RWPE2 (cell line): ENCODE measurements at regions not wholly inside any gene's neighbourhood (a gene's known extent, or its start where the extent isn't known, plus 50 kb on each side); places are given as distances from the start of the nearest gene placed in this dataset.

ENCODE experiments used
- ATAC-seq: fragments of 200-7000 bp; cut with Tn5 transposase; 3 replicates; pipeline ENCODE4 v1.9.1; 2021; ENCODE audit warnings: low read depth
- DNase-seq: peaks from one replicate; pipeline ENCODE4 v3.0.0-alpha.2; 2020; ENCODE audit warnings: low spot score
- H3K27ac ChIP-seq: fragments of 450-650 bp; 2 replicates; pipeline ENCODE4 v1.5.1; 2017; ENCODE audit warnings: mild to moderate bottlenecking; ENCODE audit not compliant: poor library complexity, severe bottlenecking
- H3K27me3 ChIP-seq: fragments of 250-450 bp; sonication (Bioruptor Pico); 2 replicates; pipeline ENCODE4 v1.5.1; 2021; ENCODE audit warnings: mild to moderate bottlenecking, moderate library complexity; ENCODE audit not compliant: insufficient read depth, poor library complexity, severe bottlenecking
- H3K36me3 ChIP-seq: fragments of 250-450 bp; sonication (Bioruptor Pico); 2 replicates; pipeline ENCODE4 v1.5.1; 2020; ENCODE audit warnings: low read depth, mild to moderate bottlenecking, moderate library complexity
- H3K4me1 ChIP-seq: fragments of 250-450 bp; sonication (Bioruptor Pico); 2 replicates; pipeline ENCODE4 v1.5.1; 2021; ENCODE audit warnings: mild to moderate bottlenecking, moderate library complexity; ENCODE audit not compliant: insufficient read depth, poor library complexity, severe bottlenecking
- H3K4me3 ChIP-seq: fragments of 250-450 bp; sonication (Bioruptor Pico); 2 replicates; pipeline ENCODE4 v1.5.1; 2021; ENCODE audit warnings: mild to moderate bottlenecking, moderate library complexity; ENCODE audit not compliant: severe bottlenecking
- H3K9me3 ChIP-seq: fragments of 250-450 bp; sonication (Bioruptor Pico); 2 replicates; pipeline ENCODE4 v1.5.1; 2021; ENCODE audit warnings: mild to moderate bottlenecking, moderate library complexity; ENCODE audit not compliant: severe bottlenecking
- CTCF ChIP-seq: fragments of 450-650 bp; IDR thresholded peaks from one replicate; pipeline ENCODE4 v1.5.1; 2017; ENCODE audit warnings: mild to moderate bottlenecking, moderate library complexity; ENCODE audit not compliant: poor library complexity, severe bottlenecking

GRCh38 chr1:5436808-5437207 lies 555.4 kb downstream of the NPHP4 start:
- DNase-seq = no peak
- H3K27ac ChIP-seq = no peak overlapping the region
- ATAC-seq = no peak
- no peak overlapping the region for H3K4me3 ChIP-seq
- no peaks in the 10 kb centered on the region for H3K36me3 ChIP-seq
- H3K27me3 ChIP-seq = no peaks in the 10 kb centered on the region
- no peaks in the 10 kb centered on the region for H3K9me3 ChIP-seq
- H3K4me1 ChIP-seq = no peaks in the 10 kb centered on the region
- TF ChIP-seq CTCF = no peak

GRCh38 chr1:5435414-5435813 lies 556.8 kb downstream of the NPHP4 start:
- H3K27me3 ChIP-seq = no peaks in the 10 kb centered on the region
- no peak for ATAC-seq
- no peaks in the 10 kb centered on the region for H3K36me3 ChIP-seq
- H3K9me3 ChIP-seq = no peaks in the 10 kb centered on the region
- H3K27ac ChIP-seq = no peak overlapping the region
- H3K4me3 ChIP-seq = no peak overlapping the region
- H3K4me1 ChIP-seq = no peaks in the 10 kb centered on the region
- no peak for TF ChIP-seq CTCF
- no peak for DNase-seq

GRCh38 chr1:5432436-5432835 lies 559.8 kb downstream of the NPHP4 start:
- TF ChIP-seq CTCF = no peak
- ATAC-seq = no peak
- H3K36me3 ChIP-seq = no peaks in the 10 kb centered on the region
- H3K4me3 ChIP-seq = no peak overlapping the region
- no peak for DNase-seq
- H3K9me3 ChIP-seq = no peaks in the 10 kb centered on the region
- no peaks in the 10 kb centered on the region for H3K4me1 ChIP-seq
- no peaks in the 10 kb centered on the region for H3K27me3 ChIP-seq
- H3K27ac ChIP-seq = no peak overlapping the region

GRCh38 chr1:5430911-5431697 lies 561.1 kb downstream of the NPHP4 start:
- Histone ChIP-seq H3K27me3 (no peaks in the 10 kb centered on the region), H3K4me1 (no peaks in the 10 kb centered on the region), H3K9me3 (no peaks in the 10 kb centered on the region), H3K4me3 (no peak overlapping the region), H3K27ac (no peak overlapping the region), H3K36me3 (no peaks in the 10 kb centered on the region)
- ATAC-seq (no peak), DNase-seq (no peak)
- TF ChIP-seq CTCF = no peak

- Histone ChIP-seq H3K27me3 (no peaks in the 10 kb centered on the region), H3K4me3 (no peak overlapping the region), H3K4me1 (no peaks in the 10 kb centered on the region), H3K9me3 (no peaks in the 10 kb centered on the region), H3K36me3 (no peaks in the 10 kb centered on the region), H3K27ac (no peak overlapping the region)
- DNase-seq (no peak), ATAC-seq (no peak)
- TF ChIP-seq CTCF = no peak
Measured at GRCh38 chr1:5430136-5430535, 562.1 kb downstream of the NPHP4 start.
